HCT116 (cell line): ENCODE measurements at regions not wholly inside any gene's neighbourhood (a gene's known extent, or its start where the extent isn't known, plus 50 kb on each side); places are given as distances from the start of the nearest gene placed in this dataset.

ENCODE experiments used
- ATAC-seq: fragments of 200-7000 bp; cut with Tn5 transposase; 2 replicates; pipeline ENCODE4 v1.9.1; 2020; ENCODE audit warnings: mild to moderate bottlenecking, moderate library complexity
- BruUV-seq: library from RNA; stranded (reverse); fragments of 400-500 nt; replicated peaks from 2 replicates; lab custom pipeline; 2021; lab: Mats Ljungman, UMichigan
- CTCF ChIA-PET: fragments of 300-600 bp; sonication (Branson Sonifier 250); formaldehyde crosslinking; loops from one replicate; lab custom pipeline; 2021; ENCODE audit warnings: antibody characterized with exemption; lab: Charles Lee
- POLR2A ChIA-PET: fragments of 300-600, 350-600 bp; sonication (Branson Sonifier 250); formaldehyde crosslinking; loops from one replicate; lab custom pipeline; 2021; ENCODE audit warnings: antibody characterized with exemption; lab: Charles Lee
- RAD21 ChIA-PET, 2 experiments: fragments of 300-600 bp; sonication (Branson Sonifier 250); formaldehyde crosslinking; loops; one replicate each; lab custom pipeline; 2023; ENCODE audit warnings: low total read pairs in 2 of 2; ENCODE audit not compliant: uncharacterized antibody in 2 of 2, unreplicated experiment in 2 of 2, low non-redundant PET in 1 of 2; lab: Charles Lee
- DNase-seq: peaks from one replicate; pipeline ENCODE4 v3.0.0-alpha.2; 2010; ENCODE audit warnings: low read depth, low spot score
- H2AFZ ChIP-seq: fragments of 200-600 bp; shearing (Covaris generic), sonication (generic); 2 replicates; pipeline ENCODE4 v1.6.1; 2017; ENCODE audit warnings: low read depth, mixed run types, mixed read lengths, antibody characterized with exemption, low read length; ENCODE audit not compliant: poor library complexity, severe bottlenecking
- H3K27ac ChIP-seq: 2 replicates; pipeline ENCODE4 v1.5.1; 2012; ENCODE audit warnings: low read depth, low read length
- H3K27me3 ChIP-seq: fragments of 200-600 bp; sonication (generic); 2 replicates; pipeline ENCODE4 v1.6.1; 2016; ENCODE audit warnings: mixed run types, low read length, mixed read lengths; ENCODE audit not compliant: insufficient read depth
- H3K36me3 ChIP-seq, 2 experiments: fragments of 200-500 bp in 1 of 2; fragments of 200-600 bp in 1 of 2; sonication (Bioruptor generic) in 1 of 2; sonication (generic) in 1 of 2; 2 replicates each; pipeline versions ENCODE4 v1.5.1 to v1.6.1; 2014 to 2016; ENCODE audit warnings: low read length in 2 of 2, inconsistent platforms in 1 of 2, mixed read lengths in 1 of 2, mixed run types in 1 of 2; ENCODE audit not compliant: insufficient read depth in 2 of 2, control insufficient read depth in 1 of 2
- H3K4me1 ChIP-seq, 2 experiments: fragments of 200-600 bp in 1 of 2; sonication (generic) in 1 of 2; 2 replicates each; pipeline versions ENCODE4 v1.5.1 to v1.6.1; 2012 to 2017; ENCODE audit warnings: low read length in 2 of 2, inconsistent platforms in 1 of 2, mild to moderate bottlenecking in 1 of 2, mixed read lengths in 1 of 2, mixed run types in 1 of 2, moderate library complexity in 1 of 2; ENCODE audit not compliant: insufficient read depth in 2 of 2, control insufficient read depth in 1 of 2
- H3K4me2 ChIP-seq: fragments of 200-600 bp; sonication (generic); 2 replicates; pipeline ENCODE4 v1.6.1; 2017; ENCODE audit warnings: mixed run types, low read length, mixed read lengths
- H3K4me3 ChIP-seq, 2 experiments: fragments of 200-600 bp in 1 of 2; sonication (generic) in 1 of 2; replicated peaks in 1 of 2; 2 replicates each; pipeline ENCODE4 v1.5.1; 2011 to 2016; ENCODE audit warnings: low read length in 2 of 2, control low read depth in 1 of 2, low read depth in 1 of 2, mild to moderate bottlenecking in 1 of 2, mixed read lengths in 1 of 2, mixed run types in 1 of 2
- H3K79me2 ChIP-seq: fragments of 200-600 bp; sonication (generic); 2 replicates; pipeline ENCODE4 v1.6.1; 2017; ENCODE audit warnings: mild to moderate bottlenecking, mixed run types, low read length, moderate library complexity, mixed read lengths; ENCODE audit not compliant: insufficient read depth
- H3K9ac ChIP-seq: fragments of 200-600 bp; sonication (generic); 2 replicates; pipeline ENCODE4 v1.6.1; 2016; ENCODE audit warnings: low read length, mixed read lengths
- H3K9me2 ChIP-seq: fragments of 200-600 bp; sonication (generic), shearing (Covaris generic); 2 replicates; pipeline ENCODE4 v1.6.1; 2017; ENCODE audit warnings: mixed run types, mild to moderate bottlenecking, moderate library complexity; ENCODE audit not compliant: insufficient read depth
- H3K9me3 ChIP-seq, 2 experiments: fragments of 200-500 bp in 1 of 2; fragments of 200-600 bp in 1 of 2; sonication (Bioruptor generic) in 1 of 2; sonication (generic) in 1 of 2; 2 replicates each; pipeline ENCODE4 v1.6.1; 2014 to 2017; ENCODE audit warnings: low read length in 2 of 2, mixed read lengths in 2 of 2, inconsistent platforms in 1 of 2, low read depth in 1 of 2, mild to moderate bottlenecking in 1 of 2, mixed run types in 1 of 2, moderate library complexity in 1 of 2; ENCODE audit not compliant: control insufficient read depth in 1 of 2, insufficient read depth in 1 of 2
- H4K20me1 ChIP-seq: fragments of 200-600 bp; sonication (generic), shearing (Covaris generic); 2 replicates; pipeline ENCODE4 v1.6.1; 2017; ENCODE audit warnings: mixed run types, mild to moderate bottlenecking, moderate library complexity; ENCODE audit not compliant: insufficient read depth
- SIN3A ChIP-seq: IDR thresholded peaks from 2 replicates; pipeline ENCODE4 v1.6.1; 2012; ENCODE audit warnings: low read depth
- SP1 ChIP-seq: IDR thresholded peaks from 2 replicates; pipeline ENCODE4 v1.6.1; 2012; ENCODE audit warnings: low read depth
- ZNF274 ChIP-seq: fragments of 200-500 bp; sonication (Bioruptor generic); IDR thresholded peaks from 2 replicates; pipeline ENCODE4 v1.6.1; 2014; ENCODE audit warnings: mild to moderate bottlenecking, low read depth, low read length, inconsistent platforms
- intact Hi-C: fragments of 100-400 bp; cut with micrococcal nuclease; formaldehyde crosslinking; loops from 2 replicates; pipeline ENCODE4 v1.10.0; 2022
- TF ChIP-seq, protein P1 (sequence below): IDR thresholded peaks from 2 replicates; pipeline ENCODE4 v1.6.1; 2012; ENCODE audit warnings: low read depth
- TF ChIP-seq, protein P2 (sequence below), 3 experiments: fragments of 200-600 bp in 1 of 3; sonication (generic) in 1 of 3; IDR thresholded peaks in 2 of 3; conservative IDR thresholded peaks in 1 of 3; 2 replicates each; pipeline ENCODE4 v1.5.1; 2012 to 2017; ENCODE audit warnings: low read depth in 2 of 3, low read length in 2 of 3, antibody characterized with exemption in 1 of 3, borderline replicate concordance in 1 of 3, control low read depth in 1 of 3, mild to moderate bottlenecking in 1 of 3, mixed read lengths in 1 of 3, mixed run types in 1 of 3, moderate library complexity in 1 of 3; ENCODE audit not compliant: insufficient read depth in 1 of 3

DNA sequence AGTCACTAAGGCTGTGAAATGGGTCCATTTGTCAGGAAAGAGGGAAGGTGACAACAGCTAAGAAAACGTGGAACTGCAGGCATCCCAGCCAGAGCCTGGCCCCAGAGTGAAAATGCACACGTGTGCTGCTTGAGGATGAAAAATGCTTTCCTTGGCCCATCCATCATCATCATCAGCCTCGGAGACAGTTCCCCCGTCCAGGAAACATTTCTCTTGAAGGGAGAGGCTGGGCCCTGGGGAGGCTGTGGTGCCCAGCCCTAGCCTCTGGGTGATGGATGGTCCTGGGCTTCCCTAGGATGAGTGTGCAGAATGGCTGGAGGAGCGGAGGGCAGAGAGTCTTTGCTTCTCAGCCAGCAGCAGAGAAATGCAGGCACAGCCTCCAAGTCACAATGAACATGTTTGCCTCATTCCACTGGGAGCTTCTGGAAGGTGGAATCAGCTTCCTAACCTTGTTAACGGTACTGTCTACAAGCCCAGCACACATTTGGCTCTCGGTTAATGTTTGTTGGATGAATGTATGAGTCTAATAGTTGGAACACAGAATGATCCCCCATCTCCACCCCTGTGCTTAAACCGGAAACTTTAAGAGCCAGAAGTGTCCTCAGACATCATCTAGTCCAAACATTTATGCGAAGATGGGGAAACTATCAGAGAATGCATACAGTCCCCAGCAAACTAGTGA lies 164.0 kb downstream of the RDH14 start:
- Histone ChIP-seq H4K20me1 (no peaks in the 10 kb centered on the region), H3K79me2 (no peaks in the 10 kb centered on the region), H3K27me3 (peaks cover 19% of the 10 kb centered on the region; the same call in 1 of the 2 replicates), H3K4me2 (no peak overlapping the region), H2AFZ (no peak overlapping the region)
- no TSS peak for BruUV-seq
- intact Hi-C loops, result no loop called here
- CTCF ChIA-PET, result no interaction called here
- no peak for DNase-seq
- TF ChIP-seq SP1 (no peak), ZNF274 (no peak), SIN3A (no peak)
- TF ChIP-seq, protein P1, sequence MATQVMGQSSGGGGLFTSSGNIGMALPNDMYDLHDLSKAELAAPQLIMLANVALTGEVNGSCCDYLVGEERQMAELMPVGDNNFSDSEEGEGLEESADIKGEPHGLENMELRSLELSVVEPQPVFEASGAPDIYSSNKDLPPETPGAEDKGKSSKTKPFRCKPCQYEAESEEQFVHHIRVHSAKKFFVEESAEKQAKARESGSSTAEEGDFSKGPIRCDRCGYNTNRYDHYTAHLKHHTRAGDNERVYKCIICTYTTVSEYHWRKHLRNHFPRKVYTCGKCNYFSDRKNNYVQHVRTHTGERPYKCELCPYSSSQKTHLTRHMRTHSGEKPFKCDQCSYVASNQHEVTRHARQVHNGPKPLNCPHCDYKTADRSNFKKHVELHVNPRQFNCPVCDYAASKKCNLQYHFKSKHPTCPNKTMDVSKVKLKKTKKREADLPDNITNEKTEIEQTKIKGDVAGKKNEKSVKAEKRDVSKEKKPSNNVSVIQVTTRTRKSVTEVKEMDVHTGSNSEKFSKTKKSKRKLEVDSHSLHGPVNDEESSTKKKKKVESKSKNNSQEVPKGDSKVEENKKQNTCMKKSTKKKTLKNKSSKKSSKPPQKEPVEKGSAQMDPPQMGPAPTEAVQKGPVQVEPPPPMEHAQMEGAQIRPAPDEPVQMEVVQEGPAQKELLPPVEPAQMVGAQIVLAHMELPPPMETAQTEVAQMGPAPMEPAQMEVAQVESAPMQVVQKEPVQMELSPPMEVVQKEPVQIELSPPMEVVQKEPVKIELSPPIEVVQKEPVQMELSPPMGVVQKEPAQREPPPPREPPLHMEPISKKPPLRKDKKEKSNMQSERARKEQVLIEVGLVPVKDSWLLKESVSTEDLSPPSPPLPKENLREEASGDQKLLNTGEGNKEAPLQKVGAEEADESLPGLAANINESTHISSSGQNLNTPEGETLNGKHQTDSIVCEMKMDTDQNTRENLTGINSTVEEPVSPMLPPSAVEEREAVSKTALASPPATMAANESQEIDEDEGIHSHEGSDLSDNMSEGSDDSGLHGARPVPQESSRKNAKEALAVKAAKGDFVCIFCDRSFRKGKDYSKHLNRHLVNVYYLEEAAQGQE, result no peak
- TF ChIP-seq, protein P2, sequence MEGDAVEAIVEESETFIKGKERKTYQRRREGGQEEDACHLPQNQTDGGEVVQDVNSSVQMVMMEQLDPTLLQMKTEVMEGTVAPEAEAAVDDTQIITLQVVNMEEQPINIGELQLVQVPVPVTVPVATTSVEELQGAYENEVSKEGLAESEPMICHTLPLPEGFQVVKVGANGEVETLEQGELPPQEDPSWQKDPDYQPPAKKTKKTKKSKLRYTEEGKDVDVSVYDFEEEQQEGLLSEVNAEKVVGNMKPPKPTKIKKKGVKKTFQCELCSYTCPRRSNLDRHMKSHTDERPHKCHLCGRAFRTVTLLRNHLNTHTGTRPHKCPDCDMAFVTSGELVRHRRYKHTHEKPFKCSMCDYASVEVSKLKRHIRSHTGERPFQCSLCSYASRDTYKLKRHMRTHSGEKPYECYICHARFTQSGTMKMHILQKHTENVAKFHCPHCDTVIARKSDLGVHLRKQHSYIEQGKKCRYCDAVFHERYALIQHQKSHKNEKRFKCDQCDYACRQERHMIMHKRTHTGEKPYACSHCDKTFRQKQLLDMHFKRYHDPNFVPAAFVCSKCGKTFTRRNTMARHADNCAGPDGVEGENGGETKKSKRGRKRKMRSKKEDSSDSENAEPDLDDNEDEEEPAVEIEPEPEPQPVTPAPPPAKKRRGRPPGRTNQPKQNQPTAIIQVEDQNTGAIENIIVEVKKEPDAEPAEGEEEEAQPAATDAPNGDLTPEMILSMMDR (IDR thresholded peaks at IDR 0.05 in 2 of 3, conservative IDR thresholded peaks at IDR 0.05 in 1 of 3; ENCODE audit: borderline replicate concordance in 1 of 3, insufficient read depth in 1 of 3, low read depth in 2 of 3, low read length in 2 of 3), result no peak
- TF ChIP-seq, all 23 proteins: peak for 0
- H3K4me3 ChIP-seq, result no peak overlapping the region
- ATAC-seq, result 0 out of 2 replicates have a peak, but pooled peaks have one; percentile 14
- no peak overlapping the region for H3K27ac ChIP-seq
- RAD21 ChIA-PET, result no interaction called here
- POLR2A ChIA-PET, result no interaction called here
- no peaks in the 10 kb centered on the region for H3K4me1 ChIP-seq
- no peaks in the 10 kb centered on the region for H3K9me2 ChIP-seq
- H3K9ac ChIP-seq, result no peak overlapping the region
- no peaks in the 10 kb centered on the region for H3K9me3 ChIP-seq
- H3K36me3 ChIP-seq, result no peaks in the 10 kb centered on the region
